Vagina (tissue), 2 donors: ENCODE measurements at regions not wholly inside any gene's neighbourhood (a gene's known extent, or its start where the extent isn't known, plus 50 kb on each side); places are given as distances from the start of the nearest gene placed in this dataset.

Experiments used
- DNase-seq, 2 donors: peaks; one replicate each; pipeline ENCODE4 v3.0.0-alpha.2; 2017; ENCODE audit errors: extremely low spot score in 2 of 2
- H3K27ac ChIP-seq: fragments of 200-600 bp; sonication (generic); one replicate; pipeline ENCODE4 v1.5.1; 2019
- H3K27me3 ChIP-seq: fragments of 200-600 bp; sonication (generic); one replicate; pipeline ENCODE4 v1.5.1; 2019
- H3K36me3 ChIP-seq, 2 donors: fragments of 200-600 bp; sonication (generic); one replicate each; pipeline ENCODE4 v1.5.1; 2017 to 2019
- H3K4me1 ChIP-seq: fragments of 200-600 bp; sonication (generic); one replicate; pipeline ENCODE4 v1.5.1; 2019
- H3K4me3 ChIP-seq, 2 donors: fragments of 200-600 bp; sonication (generic); 1 replicate in 1 of 2; 2 replicates in 1 of 2; pipeline ENCODE4 v1.5.1; 2016 to 2019
- H3K9me3 ChIP-seq: fragments of 200-600 bp; sonication (generic); one replicate; pipeline ENCODE4 v1.5.1; 2019
- CTCF ChIP-seq, 3 experiments: fragments of 450-650 bp in 2 of 3; fragments of 200-600 bp in 1 of 3; sonication (generic) in 1 of 3; IDR thresholded peaks; one replicate each; pipeline ENCODE4 v1.5.1; 2017 to 2019; ENCODE audit warnings: antibody characterized with exemption in 3 of 3, mild to moderate bottlenecking in 2 of 3, moderate library complexity in 2 of 3
- POLR2A ChIP-seq, 2 donors: fragments of 450-650 bp; IDR thresholded peaks; one replicate each; pipeline ENCODE4 v1.6.1; 2017; ENCODE audit warnings: antibody characterized with exemption in 2 of 2, mild to moderate bottlenecking in 2 of 2, moderate library complexity in 2 of 2
- POLR2AphosphoS5 ChIP-seq, 2 donors: sonication (generic); formaldehyde crosslinking; IDR thresholded peaks; one replicate each; pipeline ENCODE4 v1.9.0; 2017; ENCODE audit warnings: antibody characterized with exemption in 2 of 2, mild to moderate bottlenecking in 2 of 2, low read depth in 1 of 2; ENCODE audit not compliant: insufficient read depth in 1 of 2
- intact Hi-C: fragments of 100-400 bp; cut with DNase I; formaldehyde crosslinking; loops from one replicate; pipeline ENCODE4 v1.15.1; 2023

- intact Hi-C loops = no loop called here
- no peak for TF ChIP-seq CTCF (IDR thresholded peaks at IDR 0.05)
- DNase-seq = no peak
Observed at GRCh38 chr3:168828014-168828413, 732.3 kb upstream of the GOLIM4 start.

GRCh38 chr3:168824107-168824506 is 728.4 kb upstream of the GOLIM4 start:
- Histone ChIP-seq H3K9me3 (no peaks in the 10 kb centered on the region), H3K36me3 (no peaks in the 10 kb centered on the region), H3K4me1 (no peaks in the 10 kb centered on the region), H3K27ac (no peak overlapping the region), H3K4me3 (no peak overlapping the region), H3K27me3 (no peaks in the 10 kb centered on the region)
- no peak for DNase-seq
- intact Hi-C loops = no loop called here
- TF ChIP-seq POLR2AphosphoS5 (IDR thresholded peaks at IDR 0.05; ENCODE audit: insufficient read depth in 1 of 2, low read depth in 1 of 2) (no peak), POLR2A (IDR thresholded peaks at IDR 0.05) (no peak), CTCF (IDR thresholded peaks at IDR 0.05) (no peak)

More at GRCh38 chr3:168828014-168828413, 732.3 kb upstream of the GOLIM4 start:
- Histone ChIP-seq H3K4me1 (no peaks in the 10 kb centered on the region), H3K4me3 (no peak overlapping the region), H3K36me3 (no peaks in the 10 kb centered on the region), H3K27me3 (no peaks in the 10 kb centered on the region), H3K9me3 (no peaks in the 10 kb centered on the region), H3K27ac (no peak overlapping the region)

- no peak for TF ChIP-seq CTCF (IDR thresholded peaks at IDR 0.05)
- no peak for TF ChIP-seq POLR2A (IDR thresholded peaks at IDR 0.05)
- TF ChIP-seq POLR2AphosphoS5 (IDR thresholded peaks at IDR 0.05; ENCODE audit: insufficient read depth in 1 of 2, low read depth in 1 of 2) = no peak
Observed at GRCh38 chr3:168823466-168823865, 727.7 kb upstream of the GOLIM4 start.

GRCh38 chr3:168820810-168821415 is 725.2 kb upstream of the GOLIM4 start:
- TF ChIP-seq POLR2A (IDR thresholded peaks at IDR 0.05) = no peak
- TF ChIP-seq POLR2AphosphoS5 (IDR thresholded peaks at IDR 0.05; ENCODE audit: insufficient read depth in 1 of 2, low read depth in 1 of 2) = no peak
- no peak for TF ChIP-seq CTCF (IDR thresholded peaks at IDR 0.05)
- no peak for DNase-seq

More at GRCh38 chr3:168823466-168823865, 727.7 kb upstream of the GOLIM4 start:
- no peaks in the 10 kb centered on the region for H3K4me1 ChIP-seq
- no peak for DNase-seq
- H3K36me3 ChIP-seq = no peaks in the 10 kb centered on the region
- H3K27me3 ChIP-seq = no peaks in the 10 kb centered on the region
- H3K4me3 ChIP-seq = no peak overlapping the region
- intact Hi-C loops = no loop called here
- H3K27ac ChIP-seq = no peak overlapping the region
- no peaks in the 10 kb centered on the region for H3K9me3 ChIP-seq

GRCh38 chr3:168817177-168817576 is 721.5 kb upstream of the GOLIM4 start:
- Histone ChIP-seq H3K4me3 (no peak overlapping the region), H3K27me3 (no peaks in the 10 kb centered on the region), H3K9me3 (no peaks in the 10 kb centered on the region), H3K36me3 (no peaks in the 10 kb centered on the region), H3K4me1 (no peaks in the 10 kb centered on the region), H3K27ac (no peak overlapping the region)
- no peak for DNase-seq
- intact Hi-C loops = no loop called here
- no peak for TF ChIP-seq CTCF (IDR thresholded peaks at IDR 0.05)

More at GRCh38 chr3:168820810-168821415, 725.2 kb upstream of the GOLIM4 start:
- Histone ChIP-seq H3K27me3 (no peaks in the 10 kb centered on the region), H3K9me3 (no peaks in the 10 kb centered on the region), H3K27ac (no peak overlapping the region), H3K36me3 (no peaks in the 10 kb centered on the region), H3K4me3 (no peak overlapping the region), H3K4me1 (no peaks in the 10 kb centered on the region)
- intact Hi-C loops = no loop called here
